ENCODE measurements at regions not wholly inside any gene's neighbourhood (a gene's known extent, or its start where the extent isn't known, plus 50 kb on each side); places are given as distances from the start of the nearest gene placed in this dataset.

- Mint-ChIP-seq H3K4me3 (no peak overlapping the region), H3K27ac (ENCODE audit: unreplicated experiment) (no peak overlapping the region)
- no peak for TF ChIP-seq CTCF (conservative IDR thresholded peaks at IDR 0.05)
Measured at GRCh38 chrX:27910412-27910811, 70.8 kb downstream of the DCAF8L1 start.

GRCh38 chrX:27903960-27904359 lies 77.3 kb downstream of the DCAF8L1 start:
- no peak for TF ChIP-seq CTCF (conservative IDR thresholded peaks at IDR 0.05)
- Mint-ChIP-seq H3K36me3 (ENCODE audit: low read depth) (no peaks in the 10 kb centered on the region), H3K4me3 (no peak overlapping the region), H3K4me1 (no peaks in the 10 kb centered on the region), H3K9me3 (peaks cover 14% of the 10 kb centered on the region), H3K27me3 (ENCODE audit: low read depth) (no peaks in the 10 kb centered on the region), H3K27ac (ENCODE audit: unreplicated experiment) (no peak overlapping the region)
- DNase-seq (ENCODE audit: low read depth, low spot score) = no peak

More at GRCh38 chrX:27910412-27910811, 70.8 kb downstream of the DCAF8L1 start:
- H3K9me3 Mint-ChIP-seq = peaks cover 2% of the 10 kb centered on the region
- H3K36me3 Mint-ChIP-seq (ENCODE audit: low read depth) = no peaks in the 10 kb centered on the region
- H3K27me3 Mint-ChIP-seq (ENCODE audit: low read depth) = no peaks in the 10 kb centered on the region
- no peak for DNase-seq (ENCODE audit: low read depth, low spot score)
- H3K4me1 Mint-ChIP-seq = no peaks in the 10 kb centered on the region

GRCh38 chrX:27893871-27894270 lies 86.1 kb downstream of the MAGEB10 start:
- peaks cover 12% of the 10 kb centered on the region for H3K9me3 Mint-ChIP-seq
- no peak overlapping the region for H3K4me3 Mint-ChIP-seq
- H3K27me3 Mint-ChIP-seq (ENCODE audit: low read depth) = no peaks in the 10 kb centered on the region
- TF ChIP-seq CTCF (conservative IDR thresholded peaks at IDR 0.05) = no peak
- no peaks in the 10 kb centered on the region for H3K36me3 Mint-ChIP-seq (ENCODE audit: low read depth)
- H3K4me1 Mint-ChIP-seq = peaks cover 15% of the 10 kb centered on the region
- H3K27ac Mint-ChIP-seq (ENCODE audit: unreplicated experiment) = peak overlapping the region; percentile 78
- DNase-seq (ENCODE audit: low read depth, low spot score) = no peak

GRCh38 chrX:27893211-27893610 lies 85.4 kb downstream of the MAGEB10 start:
- peaks cover 10% of the 10 kb centered on the region for H3K9me3 Mint-ChIP-seq

GRCh38 chrX:27890611-27891010 lies 82.8 kb downstream of the MAGEB10 start:
- H3K4me1 Mint-ChIP-seq = peaks cover 15% of the 10 kb centered on the region
- peaks cover 15% of the 10 kb centered on the region for H3K9me3 Mint-ChIP-seq
- H3K4me3 Mint-ChIP-seq = no peak overlapping the region
- DNase-seq (ENCODE audit: low read depth, low spot score) = no peak
- no peak for TF ChIP-seq CTCF (conservative IDR thresholded peaks at IDR 0.05)
- H3K36me3 Mint-ChIP-seq (ENCODE audit: low read depth) = peaks cover 4% of the 10 kb centered on the region
- no peak overlapping the region for H3K27ac Mint-ChIP-seq (ENCODE audit: unreplicated experiment)
- no peaks in the 10 kb centered on the region for H3K27me3 Mint-ChIP-seq (ENCODE audit: low read depth)

More at GRCh38 chrX:27893211-27893610, 85.4 kb downstream of the MAGEB10 start:
- no peak overlapping the region for H3K4me3 Mint-ChIP-seq
- peaks cover 15% of the 10 kb centered on the region for H3K4me1 Mint-ChIP-seq
- no peaks in the 10 kb centered on the region for H3K27me3 Mint-ChIP-seq (ENCODE audit: low read depth)
- H3K36me3 Mint-ChIP-seq (ENCODE audit: low read depth) = no peaks in the 10 kb centered on the region
- TF ChIP-seq CTCF (conservative IDR thresholded peaks at IDR 0.05) = no peak
- H3K27ac Mint-ChIP-seq (ENCODE audit: unreplicated experiment) = peak overlapping the region; percentile 78
- no peak for DNase-seq (ENCODE audit: low read depth, low spot score)

- H3K27ac Mint-ChIP-seq (ENCODE audit: unreplicated experiment) = no peak overlapping the region
- peaks cover 4% of the 10 kb centered on the region for H3K36me3 Mint-ChIP-seq (ENCODE audit: low read depth)
- H3K9me3 Mint-ChIP-seq = peaks cover 15% of the 10 kb centered on the region
- H3K27me3 Mint-ChIP-seq (ENCODE audit: low read depth) = no peaks in the 10 kb centered on the region
- H3K4me3 Mint-ChIP-seq = no peak overlapping the region
- DNase-seq (ENCODE audit: low read depth, low spot score) = no peak
- peaks cover 15% of the 10 kb centered on the region for H3K4me1 Mint-ChIP-seq
- TF ChIP-seq CTCF (conservative IDR thresholded peaks at IDR 0.05) = no peak
Measured at GRCh38 chrX:27889878-27890277, 82.1 kb downstream of the MAGEB10 start.
